COLO668 (cell line): ENCODE measurements at regions not wholly inside any gene's neighbourhood (a gene's known extent, or its start where the extent isn't known, plus 50 kb on each side); places are given as distances from the start of the nearest gene placed in this dataset.

Experiments
- DNase-seq: peaks from one replicate; lab custom pipeline; 2025; ENCODE audit not compliant: unreplicated experiment; lab: John Stamatoyannopoulos, UW

DNA sequence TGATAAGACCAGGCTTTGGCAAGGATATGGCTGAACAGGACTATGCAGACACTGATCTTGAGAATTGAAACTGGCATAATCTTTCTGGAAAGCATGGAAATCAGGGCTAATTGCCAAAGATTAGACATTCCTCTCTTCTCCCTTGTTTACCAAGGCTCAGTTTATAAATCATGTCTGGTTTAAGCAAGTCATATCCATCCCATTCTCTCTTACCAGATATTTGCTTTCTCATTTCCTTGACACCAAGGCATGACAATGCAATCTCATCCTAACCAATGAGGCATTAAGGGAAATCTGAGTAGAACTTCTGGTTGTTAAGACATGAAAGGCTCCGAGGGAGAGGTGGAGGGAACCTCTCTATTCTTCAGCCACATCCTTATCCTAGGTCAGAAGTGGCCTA, 110.3 kb upstream of the CEP85L start:
- no peak for DNase-seq

DNA sequence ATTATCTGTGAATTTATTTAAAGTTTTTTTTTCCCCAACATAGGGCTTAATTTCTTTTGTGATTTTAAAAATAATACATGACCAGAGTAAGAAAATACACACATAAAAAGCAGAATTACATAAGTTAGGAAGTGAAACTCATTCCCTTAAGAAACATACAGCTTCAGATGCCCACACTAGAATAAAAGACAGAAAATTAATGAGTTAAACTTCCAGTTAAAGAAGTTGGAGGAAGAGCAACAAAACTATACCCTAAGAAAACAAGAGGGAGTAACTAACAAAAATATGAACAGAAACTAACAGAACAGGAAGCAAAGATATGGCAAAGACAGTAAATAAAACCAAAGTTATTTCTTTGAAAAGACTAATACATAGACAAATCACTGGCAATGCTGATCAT, 107.6 kb upstream of the CEP85L start:
- no peak for DNase-seq

DNA sequence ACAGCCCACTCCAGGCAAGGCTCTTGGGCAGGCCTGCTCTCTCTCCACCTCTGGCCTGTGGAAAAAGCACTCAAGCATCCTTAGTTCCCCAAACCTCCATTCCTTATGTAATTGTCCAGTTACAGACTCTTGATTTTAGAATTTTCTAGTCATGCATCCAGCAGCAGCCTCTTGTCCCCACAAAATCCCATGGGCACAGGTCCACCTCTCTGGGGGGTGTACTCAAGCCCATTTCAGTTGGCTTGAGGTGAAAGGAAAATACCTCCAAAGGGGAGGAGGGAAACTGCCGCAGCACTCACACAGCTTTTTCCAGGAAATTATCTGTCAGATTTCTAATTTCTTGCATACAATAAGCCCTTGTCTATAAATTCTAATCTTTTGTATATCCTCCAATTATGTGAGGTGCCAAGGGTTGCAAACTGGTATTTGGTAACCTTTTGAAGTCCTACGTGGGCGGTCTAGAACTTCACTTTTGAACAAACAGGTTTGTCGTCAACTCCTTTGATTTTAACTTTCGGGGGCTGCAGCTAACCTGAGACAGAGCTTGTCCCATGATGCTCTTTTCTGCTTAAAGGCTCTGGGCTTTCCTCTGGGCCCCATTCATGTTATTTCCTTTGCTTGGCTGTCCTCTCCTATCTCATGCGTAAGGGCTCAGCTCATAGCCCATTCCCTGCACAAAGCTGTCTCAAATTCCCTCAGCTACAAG, 104.7 kb upstream of the CEP85L start:
- DNase-seq: no peak

DNA sequence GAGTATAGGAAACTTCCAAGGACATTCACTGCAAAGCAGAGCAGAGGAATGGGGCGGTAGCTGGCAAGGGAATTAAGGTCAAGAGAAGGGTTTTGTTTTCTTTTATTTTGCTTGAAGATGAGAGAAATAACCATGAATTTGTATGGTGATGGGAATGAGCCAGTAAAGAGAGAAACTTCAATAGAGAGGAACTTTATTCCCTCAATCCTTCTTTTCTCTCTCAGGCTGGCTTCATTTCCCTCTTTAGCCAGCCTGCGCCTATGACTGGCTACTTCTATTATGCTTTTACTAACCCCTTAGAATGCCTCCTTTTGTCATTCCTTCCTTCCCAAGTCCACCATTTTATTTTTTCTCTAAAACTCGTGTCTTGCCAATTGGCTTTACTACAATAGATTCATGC, 101.4 kb upstream of the CEP85L start:
- no peak for DNase-seq

GRCh38 chr6:118751072-118751471, 99.7 kb upstream of the CEP85L start:
- no peak for DNase-seq

GRCh38 chr6:118750143-118750542, 98.8 kb upstream of the CEP85L start:
- DNase-seq: no peak

DNA sequence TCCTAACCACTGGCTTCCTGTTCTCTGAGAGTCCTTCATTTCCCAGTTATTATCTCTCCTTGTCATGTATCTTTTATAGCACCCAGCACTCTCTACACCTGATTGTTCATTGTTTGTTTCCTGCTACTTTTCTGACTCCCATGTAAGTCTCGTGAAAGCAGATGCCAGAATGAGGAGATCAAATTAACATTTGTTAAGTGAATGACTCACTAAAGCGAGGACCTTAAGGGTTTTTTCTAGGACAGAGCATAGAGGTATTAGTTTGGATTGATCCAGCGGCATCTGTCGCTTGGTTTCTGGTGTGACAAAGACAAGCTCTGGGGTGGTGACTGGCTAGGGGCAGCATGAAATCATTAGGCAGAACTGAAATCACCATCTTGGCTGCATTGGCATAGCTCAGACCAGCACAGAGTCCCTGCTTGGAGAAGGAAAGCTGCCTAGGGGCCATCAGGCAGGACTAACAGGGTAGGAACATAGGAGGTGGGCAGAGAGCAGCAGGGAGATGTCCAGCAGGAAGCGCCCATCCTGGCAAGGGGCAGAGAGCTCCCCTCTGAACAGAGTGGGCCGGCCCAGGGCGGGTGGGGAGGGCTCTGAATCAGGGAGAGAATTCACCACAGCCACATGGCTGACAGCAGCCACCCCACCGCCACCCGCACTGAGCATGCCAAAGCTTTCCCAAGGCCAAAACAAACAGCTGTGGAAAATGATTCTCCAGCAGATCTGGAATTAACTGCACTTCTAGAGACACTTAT, 97.1 kb upstream of the CEP85L start:
- peak; percentile 33 for DNase-seq

DNA sequence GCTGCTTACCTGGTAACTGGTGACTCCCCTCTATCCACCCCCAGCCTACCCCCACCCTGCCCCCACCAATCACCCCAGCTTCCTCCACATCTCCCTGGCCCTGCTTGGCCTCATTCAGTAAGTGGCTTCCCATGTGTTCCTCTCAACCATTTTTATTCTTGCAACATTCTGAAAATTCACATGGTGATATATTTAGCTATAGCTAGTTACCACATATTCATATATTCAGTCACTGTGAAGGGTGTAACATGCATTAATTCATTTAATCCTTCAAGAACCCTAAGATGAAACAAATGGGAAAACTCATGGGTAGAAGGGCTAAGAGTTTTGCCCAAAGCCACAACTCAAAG, 95.4 kb upstream of the CEP85L start:
- DNase-seq: no peak

GRCh38 chr6:118746145-118746824, 94.9 kb upstream of the CEP85L start:
- no peak for DNase-seq

GRCh38 chr6:118745156-118745555, 93.8 kb upstream of the CEP85L start:
- no peak for DNase-seq

DNA sequence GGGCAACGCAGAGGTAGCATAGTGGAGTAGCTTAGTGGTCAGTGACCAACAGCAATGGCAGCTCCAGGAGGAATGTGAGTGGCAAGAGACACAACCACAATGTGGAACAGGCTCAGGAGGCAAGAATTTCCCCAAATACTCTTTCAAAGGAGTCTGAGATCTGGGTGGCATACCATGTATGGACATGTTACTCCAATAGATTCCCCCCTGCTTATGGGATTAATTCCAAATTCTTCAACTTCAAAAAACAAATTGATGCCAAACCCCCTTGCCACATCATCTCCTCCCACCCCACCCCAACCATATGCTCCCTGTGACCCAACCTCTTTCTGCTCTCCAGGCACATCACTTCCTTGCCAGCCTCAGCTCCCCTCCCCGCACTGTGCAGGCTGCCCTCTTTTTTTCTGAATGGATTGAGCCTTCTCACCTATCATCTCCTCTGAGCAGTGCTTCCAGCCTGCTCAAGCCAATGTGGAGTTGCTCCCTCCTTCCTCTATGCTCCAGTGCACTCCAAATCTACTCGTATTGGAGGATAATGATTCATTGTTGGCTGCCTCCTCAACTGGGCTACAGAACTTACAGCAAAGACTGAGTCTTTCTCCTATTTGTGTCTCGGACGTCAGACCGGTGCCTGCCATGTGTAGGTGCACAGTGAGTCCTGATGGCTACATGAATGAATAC, 93.0 kb upstream of the CEP85L start:
- no peak for DNase-seq

DNA sequence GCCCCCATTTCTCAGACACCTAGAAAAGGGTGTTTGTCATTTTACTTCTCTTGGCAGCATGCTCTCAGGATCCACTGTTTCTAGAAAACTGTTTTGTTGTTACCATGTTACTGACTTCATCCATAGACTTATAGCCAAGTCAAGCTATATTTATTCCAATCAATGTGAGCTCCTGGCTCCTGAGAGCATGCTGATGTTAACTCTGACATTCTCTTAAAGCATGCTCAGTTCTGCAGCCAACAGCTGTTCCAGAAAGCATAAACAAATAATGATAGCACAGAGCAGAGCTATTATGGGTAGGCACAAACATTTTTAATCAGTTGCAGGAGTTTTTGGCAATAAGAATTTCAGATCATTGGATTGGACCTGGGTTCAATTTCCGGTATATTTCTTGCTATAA, 92.4 kb upstream of the CEP85L start:
- no peak for DNase-seq

DNA sequence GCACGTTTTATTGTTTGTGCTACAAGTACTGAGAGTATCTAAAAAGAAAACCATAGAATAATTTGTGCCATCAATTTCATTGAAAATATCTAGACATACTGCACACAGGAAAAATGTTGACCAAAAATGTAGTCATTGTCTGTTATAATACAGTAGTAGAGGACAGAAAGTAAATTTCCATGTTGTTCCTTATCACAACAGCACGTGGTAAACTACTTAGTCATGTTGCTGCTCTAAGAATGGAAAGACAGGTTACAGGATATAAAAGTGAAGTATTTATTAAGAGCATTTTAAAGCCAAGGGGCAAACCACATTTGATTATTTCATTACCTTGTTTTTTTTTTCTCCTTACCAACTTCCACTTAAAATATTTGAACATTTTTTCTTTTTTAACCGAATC, 89.0 kb upstream of the CEP85L start:
- DNase-seq: no peak

- no peak for DNase-seq
Observed at GRCh38 chr6:118739696-118740353, 88.4 kb upstream of the CEP85L start.

- no peak for DNase-seq
Observed at GRCh38 chr6:118736440-118736839, 85.0 kb upstream of the CEP85L start.

DNA sequence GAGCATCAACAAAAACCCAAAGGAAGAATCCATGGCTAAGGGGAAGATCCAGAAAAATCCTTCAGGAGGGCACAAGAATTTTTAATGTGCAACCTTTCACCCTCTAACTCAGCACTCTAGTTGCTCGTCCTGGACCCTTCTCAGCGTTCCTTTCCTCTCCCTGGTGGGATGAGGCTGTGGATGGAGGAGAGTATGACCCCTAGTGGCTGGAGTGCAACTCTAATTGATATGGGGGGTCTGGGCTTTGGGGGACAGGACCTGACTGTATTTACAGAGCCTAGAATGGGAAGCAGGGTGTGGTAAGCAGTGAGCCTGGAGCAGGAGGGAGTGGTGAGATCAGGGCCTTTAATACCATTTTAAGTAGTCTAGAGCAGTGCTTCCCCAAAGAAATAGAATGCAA, 83.9 kb upstream of the CEP85L start:
- DNase-seq: no peak

GRCh38 chr6:118725944-118726343, 74.6 kb upstream of the CEP85L start:
- no peak for DNase-seq

DNA sequence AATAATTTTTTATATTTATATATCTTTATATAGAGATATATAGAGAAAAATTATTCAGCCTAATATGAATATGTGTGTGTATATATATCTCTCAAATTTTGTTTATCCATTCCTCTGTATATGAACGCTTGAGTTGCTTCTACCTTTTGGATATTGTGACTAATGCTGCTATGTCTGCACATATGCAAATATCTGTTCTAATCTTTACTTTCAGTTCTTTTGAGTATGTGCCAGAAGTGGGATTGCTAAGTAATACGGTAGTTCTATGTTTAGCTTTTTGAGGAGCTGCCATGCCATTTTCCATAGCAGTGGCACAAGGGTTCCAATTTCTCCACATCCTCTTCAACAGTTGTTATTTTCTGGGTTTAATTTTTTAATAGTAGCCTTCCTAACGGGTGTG, 72.8 kb upstream of the CEP85L start:
- no peak for DNase-seq

GRCh38 chr6:118722829-118723813, 71.7 kb upstream of the CEP85L start:
- no peak for DNase-seq

- DNase-seq: no peak
Observed at GRCh38 chr6:118720125-118720473, 68.7 kb upstream of the CEP85L start.
